ENCODE measurements at regions not wholly inside any gene's neighbourhood (a gene's known extent, or its start where the extent isn't known, plus 50 kb on each side); places are given as distances from the start of the nearest gene placed in this dataset.

DNA sequence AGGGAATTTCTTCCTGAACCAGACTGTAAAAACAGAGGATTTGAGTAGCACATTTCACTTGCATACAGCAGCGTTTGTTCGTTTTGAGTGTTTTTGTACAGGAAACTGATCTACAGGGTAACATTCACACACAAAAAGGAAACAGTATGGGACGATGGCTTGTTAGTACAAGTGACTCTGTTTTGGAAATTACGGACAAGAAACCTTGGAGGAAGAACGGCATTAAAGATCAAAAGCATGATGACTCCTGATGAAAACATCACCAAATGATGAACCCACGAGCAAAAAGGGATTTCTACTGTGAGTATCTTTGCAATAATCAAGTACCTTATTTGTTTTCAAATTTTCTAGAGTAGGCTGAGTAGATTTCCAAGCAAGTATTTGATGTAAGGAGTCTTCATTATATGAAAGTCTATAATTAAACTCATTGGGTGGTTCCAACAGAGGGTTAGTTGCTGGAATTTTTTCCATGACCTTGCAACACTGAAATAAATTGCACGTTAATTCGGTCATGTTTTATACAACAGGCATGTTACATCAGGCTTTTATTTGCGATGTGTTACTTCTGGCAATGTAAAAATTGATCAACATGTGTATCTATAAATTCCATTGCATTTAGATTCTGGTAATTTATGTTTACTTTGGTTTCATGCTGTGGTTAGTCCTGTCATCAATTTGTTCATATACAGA, 76.7 kb upstream of the KCNK2 start:
- H3K36me3 ChIP-seq (ENCODE audit: low read depth), result no peaks in the 10 kb centered on the region
- no peak for DNase-seq (ENCODE audit: low spot score)
- no peaks in the 10 kb centered on the region for H3K9me3 ChIP-seq (ENCODE audit: severe bottlenecking)
- ATAC-seq (ENCODE audit: low read depth), result no peak
- TF ChIP-seq, protein P1, sequence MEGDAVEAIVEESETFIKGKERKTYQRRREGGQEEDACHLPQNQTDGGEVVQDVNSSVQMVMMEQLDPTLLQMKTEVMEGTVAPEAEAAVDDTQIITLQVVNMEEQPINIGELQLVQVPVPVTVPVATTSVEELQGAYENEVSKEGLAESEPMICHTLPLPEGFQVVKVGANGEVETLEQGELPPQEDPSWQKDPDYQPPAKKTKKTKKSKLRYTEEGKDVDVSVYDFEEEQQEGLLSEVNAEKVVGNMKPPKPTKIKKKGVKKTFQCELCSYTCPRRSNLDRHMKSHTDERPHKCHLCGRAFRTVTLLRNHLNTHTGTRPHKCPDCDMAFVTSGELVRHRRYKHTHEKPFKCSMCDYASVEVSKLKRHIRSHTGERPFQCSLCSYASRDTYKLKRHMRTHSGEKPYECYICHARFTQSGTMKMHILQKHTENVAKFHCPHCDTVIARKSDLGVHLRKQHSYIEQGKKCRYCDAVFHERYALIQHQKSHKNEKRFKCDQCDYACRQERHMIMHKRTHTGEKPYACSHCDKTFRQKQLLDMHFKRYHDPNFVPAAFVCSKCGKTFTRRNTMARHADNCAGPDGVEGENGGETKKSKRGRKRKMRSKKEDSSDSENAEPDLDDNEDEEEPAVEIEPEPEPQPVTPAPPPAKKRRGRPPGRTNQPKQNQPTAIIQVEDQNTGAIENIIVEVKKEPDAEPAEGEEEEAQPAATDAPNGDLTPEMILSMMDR (IDR thresholded peaks at IDR 0.05; ENCODE audit: poor library complexity, severe bottlenecking), result no peak
- H3K4me1 ChIP-seq (ENCODE audit: insufficient read depth, poor library complexity, severe bottlenecking), result peaks cover 12% of the 10 kb centered on the region
- H3K27ac ChIP-seq (ENCODE audit: poor library complexity, severe bottlenecking), result no peak overlapping the region
- H3K4me3 ChIP-seq (ENCODE audit: severe bottlenecking), result no peak overlapping the region
- no peaks in the 10 kb centered on the region for H3K27me3 ChIP-seq (ENCODE audit: insufficient read depth, poor library complexity, severe bottlenecking)

DNA sequence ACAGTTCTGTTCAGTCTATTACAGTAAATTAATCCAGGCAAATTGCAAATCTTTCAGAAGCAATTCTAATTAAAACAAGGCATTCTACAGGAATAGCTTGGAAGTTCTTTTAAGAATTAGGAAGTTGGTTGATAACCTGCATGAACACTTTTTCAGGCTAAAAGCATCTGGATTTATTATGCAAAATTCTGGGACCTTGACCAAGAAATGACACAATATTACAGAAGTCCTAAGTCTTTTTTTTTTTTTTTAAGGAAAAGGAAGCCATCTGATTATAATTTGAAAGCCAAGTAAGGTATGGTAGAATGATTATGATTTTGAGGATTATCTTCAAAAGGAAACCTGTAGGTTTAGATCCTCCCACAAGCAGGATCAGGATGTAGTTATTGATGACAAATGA, 74.7 kb upstream of the KCNK2 start:
- Histone ChIP-seq H3K36me3 (ENCODE audit: low read depth) (no peaks in the 10 kb centered on the region), H3K4me1 (ENCODE audit: insufficient read depth, poor library complexity, severe bottlenecking) (no peaks in the 10 kb centered on the region), H3K27ac (ENCODE audit: poor library complexity, severe bottlenecking) (no peak overlapping the region), H3K4me3 (ENCODE audit: severe bottlenecking) (no peak overlapping the region), H3K9me3 (ENCODE audit: severe bottlenecking) (no peaks in the 10 kb centered on the region), H3K27me3 (ENCODE audit: insufficient read depth, poor library complexity, severe bottlenecking) (no peaks in the 10 kb centered on the region)
- no peak for DNase-seq (ENCODE audit: low spot score)
- TF ChIP-seq, protein P1 (IDR thresholded peaks at IDR 0.05; ENCODE audit: poor library complexity, severe bottlenecking), result no peak
- ATAC-seq (ENCODE audit: low read depth), result no peak

DNA sequence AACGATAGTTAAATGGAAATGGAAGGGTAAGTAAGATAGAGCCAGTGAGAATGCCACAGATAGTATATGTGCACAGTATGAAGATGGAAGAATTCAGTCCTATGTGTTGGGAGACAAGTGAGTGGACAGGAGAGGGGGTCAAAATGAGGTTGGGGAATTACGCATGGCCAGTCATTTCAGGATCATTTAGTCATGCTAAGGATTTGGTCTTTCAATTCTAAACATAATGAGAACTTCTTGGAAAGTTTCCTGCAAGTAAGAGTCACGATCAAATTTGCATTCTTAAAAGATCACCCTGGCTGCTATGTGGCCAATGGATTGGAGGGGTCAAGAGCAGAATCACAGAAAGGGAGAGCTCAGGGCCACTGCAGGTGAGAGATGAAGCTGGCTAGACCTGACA, 64.0 kb upstream of the KCNK2 start:
- H3K36me3 ChIP-seq (ENCODE audit: low read depth), result no peaks in the 10 kb centered on the region
- DNase-seq (ENCODE audit: low spot score), result no peak
- no peak overlapping the region for H3K27ac ChIP-seq (ENCODE audit: poor library complexity, severe bottlenecking)
- ATAC-seq (ENCODE audit: low read depth), result no peak
- no peak overlapping the region for H3K4me3 ChIP-seq (ENCODE audit: severe bottlenecking)
- TF ChIP-seq, protein P1 (IDR thresholded peaks at IDR 0.05; ENCODE audit: poor library complexity, severe bottlenecking), result no peak
- peaks cover 5% of the 10 kb centered on the region for H3K4me1 ChIP-seq (ENCODE audit: insufficient read depth, poor library complexity, severe bottlenecking)
- no peaks in the 10 kb centered on the region for H3K27me3 ChIP-seq (ENCODE audit: insufficient read depth, poor library complexity, severe bottlenecking)
- H3K9me3 ChIP-seq (ENCODE audit: severe bottlenecking), result no peaks in the 10 kb centered on the region

DNA sequence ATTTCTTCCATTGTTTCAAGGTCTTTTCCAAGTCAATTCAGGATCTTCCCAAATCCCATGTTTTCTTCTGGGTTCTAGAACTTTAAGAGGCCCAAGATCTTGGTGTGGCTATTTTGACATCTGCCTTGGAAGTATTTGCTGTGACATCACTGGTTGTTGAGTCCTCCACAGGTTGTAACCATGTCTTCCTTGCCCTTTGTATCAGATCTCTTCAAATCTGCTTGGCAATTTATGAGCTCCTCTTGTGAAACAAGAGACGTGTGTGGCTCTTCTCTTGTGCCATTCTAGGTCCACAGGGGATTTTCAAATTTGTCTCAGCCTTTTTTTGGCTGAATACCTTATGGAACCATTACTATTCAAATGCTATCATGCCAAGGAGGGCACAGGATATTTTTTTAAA, 60.3 kb upstream of the KCNK2 start:
- Histone ChIP-seq H3K27ac (ENCODE audit: poor library complexity, severe bottlenecking) (no peak overlapping the region), H3K9me3 (ENCODE audit: severe bottlenecking) (no peaks in the 10 kb centered on the region), H3K36me3 (ENCODE audit: low read depth) (no peaks in the 10 kb centered on the region), H3K4me3 (ENCODE audit: severe bottlenecking) (no peak overlapping the region), H3K27me3 (ENCODE audit: insufficient read depth, poor library complexity, severe bottlenecking) (no peaks in the 10 kb centered on the region), H3K4me1 (ENCODE audit: insufficient read depth, poor library complexity, severe bottlenecking) (peaks cover 5% of the 10 kb centered on the region)
- ATAC-seq (ENCODE audit: low read depth), result no peak
- DNase-seq (ENCODE audit: low spot score), result no peak
- TF ChIP-seq, protein P1 (IDR thresholded peaks at IDR 0.05; ENCODE audit: poor library complexity, severe bottlenecking), result no peak

DNA sequence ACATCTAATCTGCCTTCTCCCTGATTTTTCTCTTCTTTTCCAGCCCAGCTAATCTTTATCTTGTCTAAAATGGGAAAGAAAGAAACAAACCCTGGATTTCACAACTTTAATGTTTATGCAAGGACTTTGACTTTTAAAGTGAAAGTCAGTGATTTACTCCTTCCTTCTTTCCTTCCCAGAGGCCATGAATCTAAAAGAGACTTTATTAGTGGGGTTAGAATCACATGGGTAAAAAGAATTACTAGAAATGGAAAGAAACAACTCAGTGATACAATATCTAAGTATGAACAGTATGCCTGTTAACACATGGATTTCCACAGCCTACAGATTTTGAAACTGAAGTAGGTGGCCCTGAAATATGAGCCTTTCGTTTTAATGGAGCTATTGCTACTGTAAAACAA, 59.8 kb upstream of the KCNK2 start:
- no peaks in the 10 kb centered on the region for H3K9me3 ChIP-seq (ENCODE audit: severe bottlenecking)
- ATAC-seq (ENCODE audit: low read depth) (no peak), DNase-seq (ENCODE audit: low spot score) (no peak)
- no peak overlapping the region for H3K27ac ChIP-seq (ENCODE audit: poor library complexity, severe bottlenecking)
- no peak overlapping the region for H3K4me3 ChIP-seq (ENCODE audit: severe bottlenecking)
- TF ChIP-seq, protein P1 (IDR thresholded peaks at IDR 0.05; ENCODE audit: poor library complexity, severe bottlenecking), result no peak
- no peaks in the 10 kb centered on the region for H3K27me3 ChIP-seq (ENCODE audit: insufficient read depth, poor library complexity, severe bottlenecking)
- peaks cover 5% of the 10 kb centered on the region for H3K4me1 ChIP-seq (ENCODE audit: insufficient read depth, poor library complexity, severe bottlenecking)
- no peaks in the 10 kb centered on the region for H3K36me3 ChIP-seq (ENCODE audit: low read depth)

Measured in RWPE2 (cell line).